Stimulated activated CD8-positive, alpha-beta memory T cell treated with anti-CD3 and anti-CD28 coated beads, Interleukin-15, amount 100 ng/mL, for 4 hours (primary cell): ENCODE measurements at regions not wholly inside any gene's neighbourhood (a gene's known extent, or its start where the extent isn't known, plus 50 kb on each side); places are given as distances from the start of the nearest gene placed in this dataset.

ENCODE experiments used
- DNase-seq, 2 donors: peaks; one replicate each; pipeline ENCODE4 v3.0.0-alpha.2; 2020; ENCODE audit warnings: low read depth in 2 of 2

DNA sequence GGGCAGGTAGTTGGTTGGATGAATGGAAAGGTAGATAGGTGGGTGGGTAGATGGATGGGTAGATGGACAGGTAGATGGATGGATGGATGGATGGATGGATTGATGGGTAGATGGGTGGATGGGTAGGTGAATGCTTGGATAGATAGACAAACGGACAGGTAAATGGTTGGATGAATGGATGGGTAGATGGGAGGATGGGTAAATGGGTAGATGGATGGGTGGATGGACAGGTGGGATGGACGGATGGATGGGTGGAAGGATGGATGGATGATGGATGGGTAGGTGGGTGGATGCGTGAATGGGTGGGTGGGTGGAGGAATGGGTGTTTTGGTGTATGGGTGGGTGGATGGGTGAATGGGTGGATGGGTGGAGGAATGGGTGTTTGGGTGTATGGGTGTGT, 50.1 kb upstream of the ASAP2 start:
- DNase-seq, result no peak

DNA sequence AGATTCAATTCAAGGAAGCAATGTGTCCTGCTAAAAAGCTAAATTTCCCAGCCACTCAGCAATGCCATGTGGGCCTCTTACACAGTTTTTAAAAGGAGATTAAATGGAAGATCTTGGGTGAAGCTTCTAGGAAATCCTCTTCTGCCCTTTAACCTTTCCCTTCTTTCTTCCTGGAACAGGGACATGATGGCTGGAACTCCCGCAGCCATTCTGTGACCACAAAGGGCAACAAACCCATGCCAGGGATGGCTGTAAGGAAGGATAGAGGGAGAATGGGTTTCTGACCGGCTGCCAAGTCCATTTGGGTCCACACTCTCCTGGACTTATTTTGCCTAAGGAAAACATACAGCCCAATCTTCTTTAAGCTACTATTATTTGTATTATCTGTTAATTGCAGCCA, 52.6 kb upstream of the ASAP2 start:
- DNase-seq, result no peak

DNA sequence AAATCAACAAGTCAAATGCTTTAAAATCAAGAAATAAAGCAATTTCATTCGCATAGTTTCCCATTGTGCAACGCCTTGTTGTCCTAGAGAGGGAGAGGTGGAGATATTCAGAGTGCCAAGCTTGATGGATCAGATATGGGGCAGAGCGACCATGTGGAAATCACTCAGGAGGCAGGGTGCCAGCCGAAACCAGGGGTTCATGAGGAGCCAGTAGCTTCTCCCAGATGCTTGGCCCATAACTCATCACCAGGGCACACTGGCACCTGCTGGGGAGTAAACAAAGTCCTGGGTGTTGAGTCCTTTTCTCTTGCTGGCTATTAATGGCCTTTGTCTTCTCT, 53.0 kb upstream of the ASAP2 start:
- DNase-seq, result no peak

DNA sequence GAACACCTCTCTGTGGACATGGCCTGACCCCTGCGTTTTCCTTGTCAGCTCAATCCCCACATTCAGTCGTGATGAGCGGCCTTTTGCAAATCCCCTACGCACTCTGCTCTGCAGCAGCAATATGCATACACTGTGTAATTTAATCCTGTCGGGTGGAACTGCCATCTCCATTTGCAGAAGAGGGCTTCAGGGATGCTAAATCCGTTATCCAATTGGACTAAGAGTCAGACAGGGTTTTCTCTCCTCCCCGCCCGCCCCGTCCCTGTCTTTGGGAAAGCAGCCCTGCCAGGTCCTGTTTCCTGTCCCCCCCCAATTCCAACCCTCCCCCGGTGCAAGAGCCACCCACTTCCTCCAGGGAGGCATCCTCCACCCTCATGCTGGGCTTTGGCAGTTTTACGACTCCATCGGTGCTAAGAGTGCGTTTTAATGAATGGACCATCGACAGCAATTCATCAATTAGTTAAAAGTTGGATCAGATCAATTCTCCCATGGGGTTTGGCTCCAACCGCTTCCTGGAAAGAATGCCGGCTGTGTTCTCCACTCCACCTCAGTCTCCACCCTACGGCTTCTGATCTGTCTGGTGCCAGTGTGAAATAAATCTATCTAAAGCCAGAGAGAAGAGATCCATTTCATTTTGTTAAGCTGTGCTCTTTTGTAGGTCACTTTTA, 53.5 kb upstream of the ASAP2 start:
- DNase-seq, result no peak

DNA sequence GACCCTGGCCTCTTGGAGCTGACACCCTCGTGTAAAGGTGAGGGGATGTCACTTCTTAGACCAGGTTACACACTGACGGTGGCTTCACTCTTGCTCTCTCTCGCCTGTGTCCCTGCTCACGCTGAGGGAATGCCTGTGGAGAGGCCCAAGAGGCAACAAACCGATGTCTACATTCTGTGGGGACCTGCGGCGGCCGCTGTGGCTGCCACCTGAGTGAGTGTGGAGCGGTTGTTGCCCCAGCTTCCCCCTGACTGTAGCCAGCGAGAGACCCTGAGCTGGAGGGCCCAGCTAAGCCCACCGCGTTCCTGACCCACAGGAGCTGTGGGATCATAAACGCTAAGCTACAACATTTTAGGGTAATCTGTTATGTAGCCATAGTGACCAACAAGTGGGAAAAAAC, 55.7 kb upstream of the ASAP2 start:
- DNase-seq, result no peak

DNA sequence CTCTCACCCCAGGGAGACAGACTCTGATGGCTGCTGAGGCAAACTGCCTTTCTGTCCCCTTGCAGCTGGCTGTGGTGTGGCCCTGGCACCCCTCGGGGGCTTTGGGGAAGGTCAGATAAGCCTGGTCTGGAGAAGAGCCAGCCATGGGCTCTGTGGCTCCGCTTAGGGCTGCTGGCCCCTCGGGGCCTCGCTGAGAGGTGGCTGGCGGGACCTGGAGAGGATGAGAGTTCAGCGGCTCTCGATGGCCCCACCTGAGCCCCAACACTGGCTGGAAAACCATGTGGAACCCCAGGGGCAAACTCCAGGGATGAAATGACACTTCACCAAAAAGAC, 56.1 kb upstream of the ASAP2 start:
- no peak for DNase-seq

DNA sequence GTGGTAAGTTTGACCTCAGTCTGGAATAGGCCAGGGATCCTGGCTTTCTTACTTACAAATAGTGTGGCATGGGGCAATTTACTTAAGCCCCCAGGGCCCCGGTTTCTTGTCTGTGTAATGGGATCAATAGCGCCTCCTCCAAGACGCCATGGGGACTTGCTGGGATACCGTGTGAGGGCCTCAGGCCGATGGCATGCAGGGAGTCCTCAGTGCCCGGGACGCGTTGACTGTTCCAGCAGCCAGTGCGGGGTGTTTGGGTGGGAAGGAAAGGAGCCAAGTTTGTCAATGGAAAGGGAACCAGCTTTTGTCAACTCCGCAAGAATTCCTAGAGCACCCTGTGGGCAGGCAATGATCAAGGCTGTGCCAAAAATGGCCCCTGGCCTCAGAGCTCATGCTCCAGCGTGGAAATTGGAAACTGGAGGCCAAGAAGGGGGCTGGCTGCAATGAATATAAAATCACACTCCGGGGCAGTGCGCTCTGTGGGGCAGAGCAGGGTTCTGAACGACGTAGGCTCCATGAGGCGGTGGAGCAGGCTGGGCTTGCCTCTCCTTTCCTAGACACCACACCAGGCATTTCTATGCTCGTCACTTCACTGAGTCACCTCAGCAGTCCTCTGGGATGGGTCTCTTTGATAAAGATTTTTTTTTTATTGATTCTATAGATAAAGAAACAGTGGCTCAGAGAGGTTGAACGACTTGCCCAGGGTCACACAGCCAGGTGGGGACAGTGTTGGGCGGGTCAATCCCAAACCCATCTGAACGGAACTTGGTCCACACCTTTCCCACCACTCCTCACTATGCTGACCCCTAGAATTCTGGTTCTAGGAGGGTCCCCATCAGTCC, 56.7 kb upstream of the ASAP2 start:
- DNase-seq, result no peak

DNA sequence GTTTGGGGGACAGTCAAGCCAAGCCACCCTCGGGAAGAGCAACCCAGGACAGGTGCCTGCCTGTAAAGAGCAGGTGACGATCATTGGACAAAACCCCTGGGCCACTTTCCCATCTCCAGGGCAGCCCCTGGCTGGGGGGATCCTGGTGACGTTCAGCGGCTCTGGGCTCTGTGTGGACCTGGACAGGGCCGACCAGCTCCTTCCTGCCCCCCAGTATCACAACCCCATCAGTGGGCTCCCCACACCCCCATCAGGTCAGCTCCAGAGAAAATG, 57.3 kb upstream of the ASAP2 start:
- DNase-seq, result no peak

DNA sequence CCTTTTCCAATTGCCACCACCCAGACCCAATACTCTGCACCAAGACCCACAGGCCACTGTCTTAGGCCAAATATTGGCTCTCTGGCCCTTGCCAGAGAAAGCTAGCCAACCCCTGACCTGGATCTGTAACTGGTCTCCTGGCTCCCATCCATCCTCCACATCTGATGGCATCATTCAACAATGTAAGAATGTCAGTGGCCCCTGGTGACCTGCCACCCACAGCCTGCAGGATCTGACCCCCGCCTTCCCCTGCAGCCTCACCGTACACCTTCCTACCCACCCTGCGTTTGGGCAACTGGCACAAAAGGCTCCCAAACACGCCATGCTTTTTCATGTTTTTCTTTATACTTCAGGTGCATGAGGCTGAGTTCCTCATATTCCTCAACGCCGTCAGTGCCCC, 60.0 kb upstream of the ASAP2 start:
- DNase-seq, result no peak

DNA sequence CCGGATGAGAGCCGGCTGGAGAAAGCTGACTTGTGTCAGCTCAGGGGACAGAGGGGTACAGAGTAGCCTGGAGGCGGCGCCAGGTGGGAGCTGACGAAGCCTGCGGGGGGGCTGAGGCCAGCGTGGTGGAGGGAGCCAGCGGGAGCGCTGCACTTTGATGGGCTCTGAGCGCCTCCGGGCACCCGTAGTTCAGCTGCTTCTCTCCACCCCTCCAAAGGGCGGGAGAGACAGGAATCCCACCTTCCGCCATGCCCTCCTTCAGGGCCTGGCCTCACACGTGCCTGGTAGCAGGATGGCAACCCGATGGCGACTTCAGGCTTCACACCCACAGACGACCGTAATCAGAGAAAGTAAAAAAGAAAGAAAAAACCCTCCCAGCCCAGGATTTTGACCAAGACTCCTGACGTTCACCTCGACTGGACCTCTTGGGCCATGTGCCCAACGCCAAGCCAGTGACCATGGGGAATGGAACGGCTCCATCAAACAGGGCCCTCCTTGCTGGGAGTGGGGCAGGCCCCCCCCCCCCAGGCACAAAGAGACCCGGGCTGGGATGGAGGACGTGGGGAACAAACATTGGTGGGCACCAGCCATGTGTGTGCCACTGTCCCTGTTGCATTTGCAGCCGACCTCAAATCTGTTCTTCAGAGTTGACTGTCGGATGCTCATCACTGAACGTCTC, 60.7 kb upstream of the ASAP2 start:
- no peak for DNase-seq

DNA sequence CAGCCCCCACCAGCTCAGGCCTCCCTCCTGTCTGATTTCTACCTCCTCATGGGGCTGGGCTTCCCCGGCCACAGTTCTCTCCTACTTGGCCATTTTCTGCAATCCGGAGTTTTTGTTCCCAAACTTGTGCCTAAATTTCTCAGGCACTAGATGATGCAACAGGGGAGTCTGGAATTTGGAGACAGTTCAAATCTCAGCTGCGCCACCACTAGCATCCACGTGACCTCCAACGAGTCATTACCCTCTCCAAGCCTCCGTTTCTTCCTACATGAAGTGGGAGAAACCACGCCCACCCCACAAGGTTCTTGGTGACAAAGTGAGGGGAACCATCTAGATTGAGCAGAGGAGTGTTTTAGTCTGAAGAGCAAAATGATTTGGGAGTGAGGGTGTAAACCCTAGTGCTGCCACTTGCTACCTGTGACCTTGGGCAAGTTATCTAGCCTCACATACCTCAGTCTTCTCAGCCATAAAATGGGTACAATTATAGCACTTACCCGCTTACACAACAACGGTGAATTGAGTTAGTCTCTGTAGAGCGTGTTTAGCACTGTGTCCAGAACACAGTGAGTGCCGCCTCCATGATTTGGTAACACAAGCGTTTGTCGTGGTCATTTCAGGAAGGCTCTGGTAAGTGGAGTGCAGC, 61.4 kb upstream of the ASAP2 start:
- no peak for DNase-seq

DNA sequence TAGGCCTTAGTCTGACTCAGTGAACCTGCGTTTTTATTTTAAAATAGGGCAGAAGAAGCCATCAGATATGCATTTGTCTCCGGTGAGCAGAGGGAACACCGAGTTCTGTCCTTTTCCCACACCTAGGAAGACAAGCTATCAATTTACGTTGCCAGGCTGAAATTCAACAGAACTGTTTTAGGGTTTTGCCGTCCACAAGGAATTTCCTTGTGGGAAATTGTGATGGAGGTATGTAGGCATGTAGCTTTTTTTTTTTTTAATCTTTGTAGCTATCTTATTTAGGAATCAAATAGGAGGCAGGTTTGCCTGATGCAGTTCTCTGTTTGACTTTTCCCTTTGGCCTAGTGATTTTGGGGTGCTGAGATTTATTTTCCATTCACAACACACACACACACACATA, 62.0 kb upstream of the ASAP2 start:
- DNase-seq, result no peak

DNA sequence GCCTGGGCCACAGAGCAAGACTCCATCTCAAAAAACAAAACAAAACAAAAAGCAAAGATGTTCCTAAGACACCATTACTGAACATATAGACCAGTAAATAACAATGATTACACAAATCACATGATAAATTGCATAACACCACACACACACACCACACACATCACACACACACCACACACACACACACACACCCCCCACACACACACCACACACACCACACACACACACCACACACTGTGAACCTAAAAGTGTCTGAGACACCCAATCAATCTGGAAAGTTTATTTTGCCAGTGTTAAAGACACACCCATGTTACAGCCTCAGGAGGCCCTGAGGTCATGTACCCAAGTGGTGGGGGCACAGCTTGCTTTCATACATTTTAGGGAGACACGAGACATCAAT, 62.6 kb upstream of the ASAP2 start:
- DNase-seq, result no peak

DNA sequence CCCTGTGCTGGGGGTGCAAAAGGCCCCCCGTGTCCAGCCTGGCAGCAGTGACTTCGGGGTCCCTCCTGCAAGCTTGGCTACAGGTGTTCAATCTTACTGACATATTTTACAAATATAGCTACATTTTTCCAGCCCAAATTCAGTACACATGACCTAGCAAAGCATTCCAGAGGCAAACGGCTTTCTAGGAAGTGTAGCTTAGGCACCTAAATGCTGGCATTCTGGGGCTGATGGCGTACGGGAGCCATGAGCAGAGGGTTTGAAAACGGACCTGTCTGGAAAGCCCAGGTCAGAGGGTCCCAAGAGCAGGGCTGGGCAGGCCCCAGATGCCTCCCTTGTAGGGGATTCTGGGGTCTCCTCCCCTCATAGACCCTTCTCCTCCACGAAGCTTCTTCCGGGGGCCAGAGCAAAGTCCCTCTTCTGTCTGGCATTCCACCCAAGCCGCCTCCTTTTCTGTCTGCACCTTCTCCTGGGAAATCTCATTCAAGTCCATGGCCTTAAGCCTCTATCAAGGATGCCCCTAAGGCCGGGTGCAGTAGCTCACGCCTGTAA, 63.3 kb upstream of the ASAP2 start:
- no peak for DNase-seq

DNA sequence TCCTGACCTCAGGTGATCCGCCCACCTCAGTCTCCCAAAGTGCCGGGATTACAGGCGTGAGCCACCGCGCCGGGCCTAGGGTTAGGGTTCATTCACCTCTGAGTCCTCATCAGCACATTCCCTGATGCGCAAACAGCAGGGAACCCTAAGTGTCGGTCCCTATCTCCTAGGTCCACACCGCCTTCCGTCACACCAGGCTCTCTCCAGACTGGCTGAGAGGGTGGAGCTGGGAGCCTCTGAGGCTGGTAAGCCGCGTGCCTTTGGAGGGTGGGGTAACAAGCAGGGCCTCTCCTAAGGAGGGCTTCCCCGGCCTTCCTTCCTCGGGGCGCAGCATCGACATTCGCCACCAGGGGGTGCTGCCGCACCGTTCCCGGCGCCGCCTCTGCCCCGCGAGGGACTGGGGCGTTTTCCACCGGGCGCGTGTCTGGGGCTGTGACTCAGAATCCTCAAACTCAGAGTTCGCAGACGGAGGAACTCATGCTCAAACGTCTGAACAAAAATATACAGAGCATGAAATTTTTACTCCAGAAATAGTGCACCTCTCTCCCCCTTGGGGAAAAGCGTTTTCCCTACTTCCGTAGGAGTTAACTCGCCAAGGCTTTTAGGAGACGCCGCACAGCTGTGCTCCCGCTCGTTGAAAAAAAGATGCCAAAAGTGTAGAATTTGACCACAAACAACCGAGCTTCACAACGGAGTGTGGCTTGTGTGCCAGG, 63.9 kb upstream of the ASAP2 start:
- DNase-seq, result peak; percentile 61 to 65

DNA sequence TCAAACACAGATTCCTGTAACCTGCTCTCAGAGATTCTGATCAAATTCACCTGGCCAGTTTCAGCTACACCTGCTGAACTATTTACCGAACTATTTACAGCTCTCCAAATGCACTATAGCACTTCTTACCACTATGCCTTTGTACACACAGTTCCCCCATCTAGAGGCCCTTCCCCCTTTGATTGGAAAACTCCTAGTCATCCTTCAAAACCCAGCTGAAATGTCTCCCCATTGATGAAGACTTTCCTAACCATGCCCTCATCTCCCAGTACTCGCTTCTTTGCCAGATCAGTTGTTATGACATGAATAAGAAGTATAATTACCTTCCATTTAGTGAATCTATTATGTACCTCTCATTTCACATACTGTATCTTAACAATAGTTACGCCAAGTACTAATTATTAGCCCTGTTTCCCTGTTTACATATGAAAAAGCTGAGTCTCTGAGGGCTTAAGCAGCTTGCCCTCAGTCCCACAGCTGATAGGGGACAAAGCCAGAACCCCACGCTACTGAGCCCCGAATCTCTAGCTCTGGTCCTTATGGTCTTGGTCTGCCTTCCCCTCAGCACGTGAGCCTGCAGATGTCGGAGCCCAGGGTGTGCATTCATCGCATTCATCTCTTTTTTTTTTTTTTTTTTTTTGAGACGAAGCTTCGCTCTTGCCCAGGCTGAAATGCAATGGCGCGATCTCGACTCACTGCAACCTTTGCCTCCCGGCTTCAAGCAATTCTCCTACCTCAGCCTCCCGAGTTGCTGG, 64.7 kb upstream of the ASAP2 start:
- no peak for DNase-seq

DNA sequence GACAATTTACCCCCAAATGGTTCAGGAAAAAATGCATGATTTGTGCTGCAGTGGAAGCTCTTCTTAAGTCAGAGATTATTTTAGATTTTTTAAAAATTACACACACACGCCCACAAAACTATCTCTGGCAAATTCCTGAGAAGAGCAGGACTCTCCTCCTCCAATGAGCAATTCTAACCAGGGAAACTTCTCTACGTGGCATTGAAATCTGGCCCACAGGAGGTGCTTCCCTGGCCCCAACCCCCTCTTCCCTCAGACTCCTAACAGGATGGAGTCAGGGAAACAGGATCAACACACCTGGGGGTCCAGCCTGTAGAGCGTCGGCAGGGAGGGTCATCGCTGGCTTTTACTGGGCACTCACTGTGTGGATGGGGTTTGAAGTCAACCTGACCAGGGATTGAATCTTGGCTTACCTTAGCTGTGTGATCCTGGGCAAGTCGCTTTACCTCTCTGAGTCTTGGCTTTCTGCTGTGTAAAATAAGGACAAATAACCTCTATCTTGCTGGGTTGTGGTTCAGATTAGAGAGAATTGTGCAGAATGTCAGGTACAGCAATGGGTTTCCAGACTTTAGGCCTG, 65.4 kb upstream of the ASAP2 start:
- DNase-seq, result no peak

DNA sequence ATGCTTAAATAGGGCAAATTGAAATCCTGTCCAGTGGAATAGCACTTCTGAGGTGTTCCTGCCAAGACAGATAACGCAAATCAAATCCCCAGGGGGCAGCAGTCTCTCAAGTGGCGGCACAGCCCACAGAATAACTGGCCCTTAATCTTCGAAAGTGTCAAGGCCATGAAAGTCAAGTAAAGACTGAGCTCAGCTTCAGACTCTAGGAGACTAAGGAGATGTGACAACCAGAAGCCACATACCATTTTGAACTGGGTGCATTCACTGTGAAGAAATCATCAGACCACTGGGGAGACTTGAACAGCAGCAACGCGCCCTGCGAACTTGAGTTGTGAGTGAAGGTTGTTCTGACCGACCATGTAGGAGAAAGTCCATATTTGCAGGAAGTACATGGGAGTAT, 66.0 kb upstream of the ASAP2 start:
- no peak for DNase-seq

DNA sequence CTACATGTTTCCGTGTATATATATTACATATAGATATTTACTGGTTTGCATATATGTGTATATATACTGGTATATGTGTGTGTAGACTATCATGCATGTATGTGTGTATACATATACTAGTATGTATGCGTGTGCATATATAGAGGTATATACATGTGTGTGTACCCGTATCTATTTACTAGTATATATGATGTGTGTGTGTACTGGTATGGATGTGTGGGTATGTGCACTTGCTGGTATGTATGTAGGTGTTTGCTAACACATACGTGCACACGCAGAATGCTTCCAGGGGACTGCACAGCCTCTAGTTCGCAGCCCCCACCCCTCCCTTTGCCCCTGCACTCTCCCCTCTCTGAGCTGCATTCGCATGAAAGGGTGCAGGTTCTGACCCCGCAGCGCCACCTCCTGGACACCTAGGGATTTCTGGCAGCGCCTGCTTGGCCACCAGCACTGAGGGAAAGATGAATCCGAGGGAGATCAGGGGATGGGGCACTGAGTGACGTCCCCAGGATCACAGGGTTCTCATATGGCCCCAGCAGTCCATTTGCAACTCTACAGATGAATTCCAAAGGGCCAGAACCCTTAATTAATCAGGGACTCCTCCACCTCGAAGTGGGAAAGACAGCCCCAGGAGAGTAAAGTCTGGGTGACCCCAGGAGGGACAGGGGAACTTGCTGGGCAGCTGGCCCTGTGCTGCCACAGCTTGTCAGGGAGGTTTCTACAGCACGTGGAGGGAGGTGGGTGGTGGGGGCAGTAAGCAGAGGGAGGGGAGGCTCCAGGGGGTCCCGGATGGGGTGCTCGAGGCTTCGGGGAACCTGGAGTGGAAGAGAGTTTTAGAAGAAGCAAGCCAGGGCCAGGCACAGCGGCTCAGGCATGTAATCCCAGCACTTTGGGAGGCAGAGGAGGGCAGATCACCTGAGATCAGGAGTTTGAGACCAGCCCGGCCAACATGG, 66.8 kb upstream of the ASAP2 start:
- DNase-seq, result no peak
